Fibroblast of lung (primary cell): ENCODE measurements at regions not wholly inside any gene's neighbourhood (a gene's known extent, or its start where the extent isn't known, plus 50 kb on each side); places are given as distances from the start of the nearest gene placed in this dataset.

Experiments
- DNase-seq, 2 donors: peaks; one replicate each; pipeline versions ENCODE4 v3.0.0 to v3.0.0-alpha.2; 2010; ENCODE audit warnings: low read depth in 2 of 2
- H2AFZ ChIP-seq: 2 replicates; pipeline ENCODE4 v1.5.1; 2012; ENCODE audit warnings: low read length, control low read depth, inconsistent platforms
- H3K27ac ChIP-seq: 2 replicates; pipeline ENCODE4 v1.5.1; 2011; ENCODE audit warnings: low read length, control low read depth; ENCODE audit not compliant: insufficient read depth
- H3K27me3 ChIP-seq: 2 replicates; pipeline ENCODE4 v1.5.1; 2011; ENCODE audit warnings: mild to moderate bottlenecking, low read length; ENCODE audit not compliant: control insufficient read depth, insufficient read depth
- H3K36me3 ChIP-seq: 2 replicates; pipeline ENCODE4 v1.5.1; 2011; ENCODE audit warnings: low read length; ENCODE audit not compliant: control insufficient read depth, insufficient read depth
- H3K4me1 ChIP-seq: 2 replicates; pipeline ENCODE4 v1.5.1; 2011; ENCODE audit warnings: low read length; ENCODE audit not compliant: control insufficient read depth, insufficient read depth; ENCODE audit errors: extremely low read depth
- H3K4me2 ChIP-seq: 2 replicates; pipeline ENCODE4 v1.5.1; 2011; ENCODE audit warnings: low read length, control low read depth; ENCODE audit not compliant: insufficient read depth; ENCODE audit errors: extremely low read depth
- H3K4me3 ChIP-seq, 4 experiments: fragments of 200-600 bp in 1 of 4; sonication (generic) in 1 of 4; replicated peaks in 1 of 4; 2 replicates each; pipeline ENCODE4 v1.5.1; 2011 to 2016; ENCODE audit warnings: low read length in 4 of 4, low read depth in 3 of 4, mild to moderate bottlenecking in 3 of 4, control low read depth in 2 of 4, inconsistent platforms in 1 of 4, mixed read lengths in 1 of 4; ENCODE audit not compliant: insufficient read depth in 1 of 4; ENCODE audit errors: control extremely low read depth in 1 of 4
- H3K79me2 ChIP-seq: 2 replicates; pipeline ENCODE4 v1.5.1; 2012; ENCODE audit warnings: mild to moderate bottlenecking, low read length, inconsistent platforms; ENCODE audit not compliant: control insufficient read depth, insufficient read depth
- H3K9ac ChIP-seq: 2 replicates; pipeline ENCODE4 v1.5.1; 2011; ENCODE audit warnings: mild to moderate bottlenecking, low read length, control low read depth; ENCODE audit not compliant: insufficient read depth
- H3K9me3 ChIP-seq: 2 replicates; pipeline ENCODE4 v1.5.1; 2012; ENCODE audit warnings: low read depth, low read length; ENCODE audit not compliant: control insufficient read depth, insufficient read depth
- H4K20me1 ChIP-seq: 2 replicates; pipeline ENCODE4 v1.5.1; 2011; ENCODE audit warnings: low read length; ENCODE audit not compliant: control insufficient read depth, insufficient read depth; ENCODE audit errors: extremely low read depth
- EZH2 ChIP-seq: IDR thresholded peaks from 2 replicates; pipeline ENCODE4 v1.5.1; 2012; ENCODE audit warnings: low read length, control low read depth, mild to moderate bottlenecking; ENCODE audit errors: missing control alignments
- TF ChIP-seq, protein P1 (sequence below), 2 donors: IDR thresholded peaks in 1 of 2; conservative IDR thresholded peaks in 1 of 2; 1 replicate in 1 of 2; 2 replicates in 1 of 2; pipeline ENCODE4 v1.5.1; 2011 to 2012; ENCODE audit warnings: low read length in 2 of 2, control low read depth in 1 of 2, inconsistent platforms in 1 of 2, low read depth in 1 of 2, mild to moderate bottlenecking in 1 of 2

DNA sequence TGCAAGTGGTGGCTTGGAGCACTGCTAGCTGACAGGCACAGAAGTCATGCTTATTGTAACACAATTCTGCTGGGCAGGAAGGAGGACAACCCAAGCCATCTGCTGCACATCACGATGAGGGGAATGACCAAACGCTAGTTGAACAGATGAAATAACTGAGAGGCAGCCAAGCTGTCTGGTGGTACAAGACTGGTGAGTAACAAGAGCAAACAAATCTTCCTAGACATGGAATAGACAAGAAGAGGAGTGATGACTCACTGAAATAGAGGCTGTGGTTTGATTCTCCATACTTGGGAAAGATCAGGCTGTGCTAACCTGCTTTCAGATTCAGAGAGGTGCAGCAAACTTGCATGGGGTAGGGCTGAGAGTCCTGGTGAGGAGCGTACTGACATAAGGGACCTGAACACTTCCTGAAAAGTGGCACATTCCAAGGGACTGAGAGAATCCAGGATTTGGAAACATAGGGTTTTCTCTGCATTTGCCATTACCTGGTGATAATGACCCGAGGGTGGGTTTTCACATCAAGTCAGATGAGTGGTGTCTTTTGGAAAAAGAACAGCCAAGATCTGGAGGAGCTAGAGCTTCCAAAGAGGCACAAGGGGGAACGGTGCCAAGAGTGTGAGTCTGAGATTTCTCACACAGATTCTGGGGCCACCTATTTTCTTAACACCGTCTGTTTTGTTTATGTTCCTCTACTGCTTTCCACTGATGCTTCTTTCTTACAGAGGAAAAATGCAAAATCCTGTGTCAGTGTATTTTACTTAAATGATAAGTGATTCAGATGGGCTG lies 60.0 kb downstream of the PRL start:
- Histone ChIP-seq H3K36me3 (no peaks in the 10 kb centered on the region), H3K9me3 (no peaks in the 10 kb centered on the region), H4K20me1 (no peaks in the 10 kb centered on the region), H3K4me2 (no peak overlapping the region), H3K4me1 (peaks cover 4% of the 10 kb centered on the region), H3K4me3 (no peak overlapping the region), H3K27ac (no peak overlapping the region), H3K27me3 (no peaks in the 10 kb centered on the region), H3K79me2 (no peaks in the 10 kb centered on the region), H3K9ac (no peak overlapping the region), H2AFZ (no peak overlapping the region)
- peak; percentile 87 to 97 for DNase-seq
- TF ChIP-seq, protein P1, sequence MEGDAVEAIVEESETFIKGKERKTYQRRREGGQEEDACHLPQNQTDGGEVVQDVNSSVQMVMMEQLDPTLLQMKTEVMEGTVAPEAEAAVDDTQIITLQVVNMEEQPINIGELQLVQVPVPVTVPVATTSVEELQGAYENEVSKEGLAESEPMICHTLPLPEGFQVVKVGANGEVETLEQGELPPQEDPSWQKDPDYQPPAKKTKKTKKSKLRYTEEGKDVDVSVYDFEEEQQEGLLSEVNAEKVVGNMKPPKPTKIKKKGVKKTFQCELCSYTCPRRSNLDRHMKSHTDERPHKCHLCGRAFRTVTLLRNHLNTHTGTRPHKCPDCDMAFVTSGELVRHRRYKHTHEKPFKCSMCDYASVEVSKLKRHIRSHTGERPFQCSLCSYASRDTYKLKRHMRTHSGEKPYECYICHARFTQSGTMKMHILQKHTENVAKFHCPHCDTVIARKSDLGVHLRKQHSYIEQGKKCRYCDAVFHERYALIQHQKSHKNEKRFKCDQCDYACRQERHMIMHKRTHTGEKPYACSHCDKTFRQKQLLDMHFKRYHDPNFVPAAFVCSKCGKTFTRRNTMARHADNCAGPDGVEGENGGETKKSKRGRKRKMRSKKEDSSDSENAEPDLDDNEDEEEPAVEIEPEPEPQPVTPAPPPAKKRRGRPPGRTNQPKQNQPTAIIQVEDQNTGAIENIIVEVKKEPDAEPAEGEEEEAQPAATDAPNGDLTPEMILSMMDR (conservative IDR thresholded peaks at IDR 0.05 in 1 of 2, IDR thresholded peaks at IDR 0.05 in 1 of 2; ENCODE audit: low read depth in 1 of 2, low read length in 2 of 2) = no peak
- TF ChIP-seq EZH2 = no peak
